ENCODE measurements at regions not wholly inside any gene's neighbourhood (a gene's known extent, or its start where the extent isn't known, plus 50 kb on each side); places are given as distances from the start of the nearest gene placed in this dataset.

DNA sequence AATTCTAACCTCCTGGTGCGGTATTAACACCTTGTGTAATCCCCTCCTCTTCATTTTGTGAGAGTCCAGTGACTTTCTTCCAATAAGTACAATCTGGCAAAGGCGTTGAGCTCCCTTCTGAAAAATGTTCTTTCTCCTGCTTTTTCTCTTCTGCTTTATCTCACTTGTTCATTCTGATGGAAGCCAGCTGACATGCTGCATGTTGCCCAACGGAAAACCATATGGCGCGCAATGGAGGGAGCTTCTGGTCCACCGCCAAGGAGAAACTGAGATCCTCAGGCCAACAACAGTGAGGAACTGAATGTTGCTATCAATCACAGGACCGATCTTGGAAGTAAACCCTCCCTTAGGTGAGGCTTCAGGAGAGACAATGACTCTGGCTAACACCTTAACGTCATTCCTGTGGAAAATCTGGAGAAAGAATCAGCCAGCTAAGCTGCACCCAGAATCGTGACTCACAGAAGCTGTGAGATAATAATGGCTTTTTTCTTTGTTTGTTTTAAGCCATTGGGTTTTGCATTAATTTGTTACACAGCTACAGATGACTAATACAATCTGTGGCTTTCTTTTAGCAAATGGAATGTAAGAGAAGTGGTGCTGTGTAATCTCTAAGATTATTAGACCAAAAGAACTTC is 1323.9 kb upstream of the DDX18 start:
- Histone ChIP-seq H3K9me3 (ENCODE audit: control insufficient read depth, low read length) (peaks cover 5% of the 10 kb centered on the region), H3K27ac (ENCODE audit: low read depth, low read length) (no peak overlapping the region), H3K4me1 (ENCODE audit: control insufficient read depth, insufficient read depth, low read length) (no peaks in the 10 kb centered on the region), H3K27me3 (ENCODE audit: control insufficient read depth, insufficient read depth, low read length, poor library complexity, severe bottlenecking) (no peaks in the 10 kb centered on the region), H3K36me3 (ENCODE audit: control insufficient read depth, insufficient read depth, low read length) (no peaks in the 10 kb centered on the region), H3K9ac (ENCODE audit: extremely low read depth, low read length, poor library complexity, severe bottlenecking) (no peak overlapping the region), H3K4me3 (ENCODE audit: low read length) (no peak overlapping the region)
- no peak for DNase-seq
- no peak overlapping the region for H3K4me3 Mint-ChIP-seq
- H3K27ac Mint-ChIP-seq, result no peak overlapping the region
- H3K9me3 Mint-ChIP-seq, result peaks cover 5% of the 10 kb centered on the region
- no peaks in the 10 kb centered on the region for H3K27me3 Mint-ChIP-seq (ENCODE audit: insufficient read depth)
- TF ChIP-seq, protein P1, sequence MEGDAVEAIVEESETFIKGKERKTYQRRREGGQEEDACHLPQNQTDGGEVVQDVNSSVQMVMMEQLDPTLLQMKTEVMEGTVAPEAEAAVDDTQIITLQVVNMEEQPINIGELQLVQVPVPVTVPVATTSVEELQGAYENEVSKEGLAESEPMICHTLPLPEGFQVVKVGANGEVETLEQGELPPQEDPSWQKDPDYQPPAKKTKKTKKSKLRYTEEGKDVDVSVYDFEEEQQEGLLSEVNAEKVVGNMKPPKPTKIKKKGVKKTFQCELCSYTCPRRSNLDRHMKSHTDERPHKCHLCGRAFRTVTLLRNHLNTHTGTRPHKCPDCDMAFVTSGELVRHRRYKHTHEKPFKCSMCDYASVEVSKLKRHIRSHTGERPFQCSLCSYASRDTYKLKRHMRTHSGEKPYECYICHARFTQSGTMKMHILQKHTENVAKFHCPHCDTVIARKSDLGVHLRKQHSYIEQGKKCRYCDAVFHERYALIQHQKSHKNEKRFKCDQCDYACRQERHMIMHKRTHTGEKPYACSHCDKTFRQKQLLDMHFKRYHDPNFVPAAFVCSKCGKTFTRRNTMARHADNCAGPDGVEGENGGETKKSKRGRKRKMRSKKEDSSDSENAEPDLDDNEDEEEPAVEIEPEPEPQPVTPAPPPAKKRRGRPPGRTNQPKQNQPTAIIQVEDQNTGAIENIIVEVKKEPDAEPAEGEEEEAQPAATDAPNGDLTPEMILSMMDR (conservative IDR thresholded peaks at IDR 0.05), result no peak
- H3K36me3 Mint-ChIP-seq (ENCODE audit: low read depth), result no peaks in the 10 kb centered on the region
- no peaks in the 10 kb centered on the region for H3K4me1 Mint-ChIP-seq
- WGBS, 2 experiments (ENCODE audit: insufficient coverage in 1 of 2, insufficient read length in 1 of 2), result 82 to 85% methylated on average over 7 to 9 of the region's 9 CpGs

DNA sequence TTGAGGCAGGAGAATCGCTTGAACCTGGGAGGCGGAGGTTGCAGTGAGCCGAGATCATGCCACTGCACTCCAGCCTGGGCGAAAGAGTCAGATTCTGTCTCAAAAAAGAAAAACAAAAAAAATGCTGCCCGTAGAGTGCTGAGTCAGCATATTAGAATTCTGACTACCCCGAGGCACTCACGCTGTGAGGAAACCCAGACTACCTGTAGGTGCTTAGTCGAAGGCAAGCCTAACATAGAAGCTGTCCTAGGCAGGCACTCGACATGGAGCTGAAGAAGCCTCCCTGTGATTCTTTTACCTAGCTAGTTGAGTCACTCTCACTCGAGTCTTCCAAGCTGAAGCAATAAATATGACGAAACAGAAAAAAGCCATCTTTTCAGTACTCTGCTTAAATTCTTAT is 1323.2 kb upstream of the DDX18 start:
- Mint-ChIP-seq H3K27me3 (ENCODE audit: insufficient read depth) (no peaks in the 10 kb centered on the region), H3K4me1 (no peaks in the 10 kb centered on the region), H3K9me3 (no peaks in the 10 kb centered on the region), H3K27ac (no peak overlapping the region), H3K4me3 (no peak overlapping the region), H3K36me3 (ENCODE audit: low read depth) (no peaks in the 10 kb centered on the region)
- H3K4me3 ChIP-seq (ENCODE audit: low read length), result no peak overlapping the region
- H3K9ac ChIP-seq (ENCODE audit: extremely low read depth, low read length, poor library complexity, severe bottlenecking), result no peak overlapping the region
- 83 to 88% methylated on average over 8 to 11 of the region's 11 CpGs for WGBS, 2 experiments (ENCODE audit: insufficient coverage in 1 of 2, insufficient read length in 1 of 2)
- no peaks in the 10 kb centered on the region for H3K36me3 ChIP-seq (ENCODE audit: control insufficient read depth, insufficient read depth, low read length)
- no peak for DNase-seq
- TF ChIP-seq, protein P1 (conservative IDR thresholded peaks at IDR 0.05), result no peak
- no peaks in the 10 kb centered on the region for H3K4me1 ChIP-seq (ENCODE audit: control insufficient read depth, insufficient read depth, low read length)
- H3K27me3 ChIP-seq (ENCODE audit: control insufficient read depth, insufficient read depth, low read length, poor library complexity, severe bottlenecking), result no peaks in the 10 kb centered on the region
- H3K9me3 ChIP-seq (ENCODE audit: control insufficient read depth, low read length), result peaks cover under 1% of the 10 kb centered on the region
- H3K27ac ChIP-seq (ENCODE audit: low read depth, low read length), result no peak overlapping the region

DNA sequence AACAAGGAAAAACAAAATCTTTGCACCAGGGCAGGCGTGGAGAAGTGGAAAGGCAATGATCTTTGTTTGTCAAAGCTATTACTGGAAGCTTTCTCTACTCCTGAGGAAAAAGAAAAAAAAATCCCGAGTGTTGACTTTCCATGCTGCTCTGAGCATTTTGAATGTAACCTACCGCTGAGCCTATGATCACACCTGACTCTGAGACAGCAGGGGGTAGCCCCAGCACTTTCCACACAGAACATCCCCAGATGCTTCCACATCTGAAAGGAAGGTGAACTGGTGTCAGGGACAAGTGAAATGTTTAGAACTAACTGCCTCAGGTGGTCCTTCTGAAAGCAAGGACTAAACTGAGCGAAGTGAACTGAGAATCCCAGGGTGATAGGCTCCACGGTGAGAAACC is 1315.1 kb upstream of the DDX18 start:
- Mint-ChIP-seq H3K9me3 (no peaks in the 10 kb centered on the region), H3K27ac (no peak overlapping the region), H3K27me3 (ENCODE audit: insufficient read depth) (peaks cover 17% of the 10 kb centered on the region), H3K4me1 (peaks cover 19% of the 10 kb centered on the region), H3K4me3 (no peak overlapping the region), H3K36me3 (ENCODE audit: low read depth) (no peaks in the 10 kb centered on the region)
- Histone ChIP-seq H3K4me3 (ENCODE audit: low read length) (no peak overlapping the region), H3K27me3 (ENCODE audit: control insufficient read depth, insufficient read depth, low read length, poor library complexity, severe bottlenecking) (peaks cover 4% of the 10 kb centered on the region), H3K9ac (ENCODE audit: extremely low read depth, low read length, poor library complexity, severe bottlenecking) (no peak overlapping the region), H3K9me3 (ENCODE audit: control insufficient read depth, low read length) (no peaks in the 10 kb centered on the region), H3K4me1 (ENCODE audit: control insufficient read depth, insufficient read depth, low read length) (peaks cover 6% of the 10 kb centered on the region), H3K36me3 (ENCODE audit: control insufficient read depth, insufficient read depth, low read length) (no peaks in the 10 kb centered on the region), H3K27ac (ENCODE audit: low read depth, low read length) (no peak overlapping the region)
- 34 to 46% methylated on average over 4 to 5 of the region's 5 CpGs for WGBS, 2 experiments (ENCODE audit: insufficient coverage in 1 of 2, insufficient read length in 1 of 2)
- peak; percentile 76 for DNase-seq
- TF ChIP-seq, protein P1 (conservative IDR thresholded peaks at IDR 0.05), result no peak

Measured in endodermal cell (in vitro differentiated cells).